Keratinocyte (primary cell): ENCODE measurements at regions not wholly inside any gene's neighbourhood (a gene's known extent, or its start where the extent isn't known, plus 50 kb on each side); places are given as distances from the start of the nearest gene placed in this dataset.

Experiments
- DNase-seq: peaks from one replicate; pipeline ENCODE4 v3.0.0-alpha.2; 2011; ENCODE audit warnings: low read depth, missing footprints, low spot score
- FAIRE-seq: peaks from 2 replicates; lab custom pipeline; 2011; peaks lifted over from hg19 to GRCh38; lab: Jason Lieb, UNC
- H2AFZ ChIP-seq: 2 replicates; pipeline ENCODE4 v1.6.0; 2012; ENCODE audit warnings: low read length, control low read depth, inconsistent platforms; ENCODE audit not compliant: control insufficient read depth
- H3K27ac ChIP-seq: 2 replicates; pipeline ENCODE4 v1.5.1; 2011; ENCODE audit warnings: low read length; ENCODE audit not compliant: control insufficient read depth, insufficient read depth
- H3K27me3 ChIP-seq: 3 replicates; pipeline ENCODE4 v1.6.0; 2011; ENCODE audit warnings: low read length; ENCODE audit not compliant: control insufficient read depth, insufficient read depth; ENCODE audit errors: extremely low read depth
- H3K36me3 ChIP-seq, 2 experiments: 2 replicates in 1 of 2; 3 replicates in 1 of 2; pipeline ENCODE4 v1.5.1; 2011; ENCODE audit warnings: low read length in 2 of 2, mild to moderate bottlenecking in 1 of 2; ENCODE audit not compliant: control insufficient read depth in 2 of 2, insufficient read depth in 2 of 2; ENCODE audit errors: extremely low read depth in 1 of 2
- H3K4me1 ChIP-seq: 3 replicates; pipeline ENCODE4 v1.5.1; 2011; ENCODE audit warnings: low read length; ENCODE audit not compliant: control insufficient read depth, insufficient read depth; ENCODE audit errors: extremely low read depth
- H3K4me2 ChIP-seq: 3 replicates; pipeline ENCODE4 v1.6.0; 2011; ENCODE audit warnings: low read depth, low read length; ENCODE audit not compliant: control insufficient read depth, insufficient read depth; ENCODE audit errors: extremely low read depth
- H3K4me3 ChIP-seq, 3 experiments: fragments of 200-600 bp in 1 of 3; sonication (generic) in 1 of 3; 2 replicates in 2 of 3; 3 replicates in 1 of 3; pipeline ENCODE4 v1.5.1; 2011 to 2016; ENCODE audit warnings: low read length in 3 of 3, mild to moderate bottlenecking in 3 of 3, control low read depth in 2 of 3, inconsistent platforms in 1 of 3, low read depth in 1 of 3, mixed read lengths in 1 of 3, mixed run types in 1 of 3, moderate library complexity in 1 of 3; ENCODE audit not compliant: control insufficient read depth in 2 of 3, insufficient read depth in 2 of 3; ENCODE audit errors: extremely low read depth in 1 of 3
- H3K79me2 ChIP-seq: 2 replicates; pipeline ENCODE4 v1.6.0; 2012; ENCODE audit warnings: low read length; ENCODE audit not compliant: control insufficient read depth, insufficient read depth
- H3K9ac ChIP-seq: 3 replicates; pipeline ENCODE4 v1.6.0; 2011; ENCODE audit warnings: low read length; ENCODE audit not compliant: control insufficient read depth, insufficient read depth; ENCODE audit errors: extremely low read depth
- H3K9me1 ChIP-seq: 3 replicates; pipeline ENCODE4 v1.6.0; 2011; ENCODE audit warnings: low read length; ENCODE audit not compliant: control insufficient read depth, insufficient read depth; ENCODE audit errors: extremely low read depth
- H3K9me3 ChIP-seq: 2 replicates; pipeline ENCODE4 v1.5.1; 2012; ENCODE audit warnings: low read depth, low read length; ENCODE audit not compliant: control insufficient read depth
- H4K20me1 ChIP-seq: 3 replicates; pipeline ENCODE4 v1.6.0; 2011; ENCODE audit warnings: low read length; ENCODE audit not compliant: control insufficient read depth, insufficient read depth; ENCODE audit errors: extremely low read depth
- CTCF ChIP-seq, 3 experiments: IDR thresholded peaks in 1 of 3; conservative IDR thresholded peaks in 1 of 3; optimal IDR thresholded peaks in 1 of 3; 2 replicates in 2 of 3; 3 replicates in 1 of 3; pipeline versions ENCODE3 to v1.5.1; 2011; ENCODE audit warnings: low read length in 3 of 3, mild to moderate bottlenecking in 3 of 3, moderate library complexity in 2 of 3, control low read depth in 1 of 3, inconsistent platforms in 1 of 3; ENCODE audit not compliant: insufficient read depth in 2 of 3; ENCODE audit errors: extremely low read depth in 1 of 3
- EZH2 ChIP-seq: IDR thresholded peaks from one replicate; pipeline ENCODE4 v1.6.1; 2012; ENCODE audit warnings: inconsistent platforms, mild to moderate bottlenecking, low read length, moderate library complexity
- dilution Hi-C: fragments of 300-500 bp; cut with MboI; formaldehyde crosslinking; loops from one replicate; pipeline ENCODE4 v1.7.0; 2020; ENCODE audit warnings: low sequenced_read_pairs; ENCODE audit not compliant: extremely low pct_ligation_motif_present

GRCh38 chr6:81996414-81996813 lies 243.9 kb upstream of the TENT5A start:
- Histone ChIP-seq H2AFZ (no peak overlapping the region), H3K79me2 (no peaks in the 10 kb centered on the region), H3K36me3 (no peaks in the 10 kb centered on the region), H3K9ac (peak overlapping the region; percentile 50), H3K9me1 (no peaks in the 10 kb centered on the region), H3K4me2 (peak overlapping the region; percentile 71), H4K20me1 (no peaks in the 10 kb centered on the region), H3K27me3 (no peaks in the 10 kb centered on the region), H3K9me3 (no peaks in the 10 kb centered on the region), H3K27ac (peak overlapping the region; percentile 90), H3K4me1 (peaks cover 54% of the 10 kb centered on the region), H3K4me3 (peak overlapping the region in 1 of 3 experiments; percentile 46)
- DNase-seq, result no peak
- peak; percentile 67 for FAIRE-seq
- no peak for TF ChIP-seq CTCF (optimal IDR thresholded peaks at IDR 0.05 in 1 of 3, IDR thresholded peaks at IDR 0.05 in 1 of 3, conservative IDR thresholded peaks at IDR 0.05 in 1 of 3; ENCODE audit: extremely low read depth in 1 of 3, insufficient read depth in 2 of 3, low read length in 3 of 3)
- no peak for TF ChIP-seq EZH2
- dilution Hi-C loops, result no loop called here

DNA sequence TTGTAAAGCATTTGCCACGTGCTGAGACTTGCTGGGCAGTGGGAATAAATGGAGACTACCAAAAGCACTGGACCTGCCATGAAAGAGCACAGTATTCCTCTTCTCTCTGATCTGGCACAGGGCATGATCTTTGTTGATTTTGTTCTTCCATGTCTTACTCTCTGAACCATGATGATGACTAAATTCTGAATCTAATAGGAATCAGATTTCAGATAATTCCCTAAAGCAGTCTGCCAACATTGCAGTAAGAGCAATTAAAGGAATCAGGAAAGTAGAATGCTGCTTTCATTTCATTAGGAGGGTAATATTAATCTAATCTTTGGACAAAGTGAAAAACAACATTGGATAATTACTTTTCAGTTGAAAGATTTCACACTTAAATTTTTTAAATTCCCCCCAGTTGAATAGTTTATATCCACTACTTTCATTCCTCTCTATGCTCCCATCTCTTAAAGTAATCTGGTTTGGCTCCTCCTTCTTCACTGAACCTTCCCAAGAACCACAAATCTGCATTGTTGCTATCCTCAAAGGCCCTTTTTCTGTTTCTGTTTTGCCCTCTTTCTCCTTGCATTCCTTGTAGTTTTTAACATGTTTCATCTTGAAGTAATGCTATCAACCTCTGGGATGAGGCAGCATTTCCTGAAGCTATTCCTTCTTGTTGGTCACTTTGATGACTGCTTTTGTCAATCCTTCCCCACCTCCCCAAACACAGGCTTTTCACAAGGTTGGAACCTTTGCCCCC lies 243.2 kb upstream of the TENT5A start:
- peak overlapping the region; percentile 50 for H3K9ac ChIP-seq
- no peaks in the 10 kb centered on the region for H3K36me3 ChIP-seq
- H3K27ac ChIP-seq, result peak overlapping the region; percentile 90
- no peaks in the 10 kb centered on the region for H3K27me3 ChIP-seq
- peak overlapping the region; percentile 71 for H3K4me2 ChIP-seq
- peaks cover 51% of the 10 kb centered on the region for H3K4me1 ChIP-seq
- no peaks in the 10 kb centered on the region for H3K9me3 ChIP-seq
- TF ChIP-seq EZH2, result no peak
- no peak for TF ChIP-seq CTCF (optimal IDR thresholded peaks at IDR 0.05 in 1 of 3, IDR thresholded peaks at IDR 0.05 in 1 of 3, conservative IDR thresholded peaks at IDR 0.05 in 1 of 3; ENCODE audit: extremely low read depth in 1 of 3, insufficient read depth in 2 of 3, low read length in 3 of 3)
- FAIRE-seq (peak; percentile 94), DNase-seq (no peak)
- dilution Hi-C loops, result no loop called here
- H4K20me1 ChIP-seq, result no peaks in the 10 kb centered on the region
- no peaks in the 10 kb centered on the region for H3K9me1 ChIP-seq
- peak overlapping the region in 1 of 3 experiments; percentile 46 for H3K4me3 ChIP-seq
- H2AFZ ChIP-seq, result peak overlapping the region; percentile 41
- H3K79me2 ChIP-seq, result no peaks in the 10 kb centered on the region
